Small intestine (tissue), 7 donors: ENCODE measurements at regions not wholly inside any gene's neighbourhood (a gene's known extent, or its start where the extent isn't known, plus 50 kb on each side); places are given as distances from the start of the nearest gene placed in this dataset.

Source experiments
- DNase-seq, 2 donors: peaks; one replicate each; pipeline versions ENCODE4 v3.0.0 to v3.0.0-alpha.2; 2013
- FAIRE-seq: peaks from 2 replicates; lab custom pipeline; 2012; peaks lifted over from hg19 to GRCh38; lab: Jason Lieb, UNC
- H3K27ac ChIP-seq, 3 donors: one replicate each; pipeline ENCODE4 v1.5.1; 2013; ENCODE audit warnings: low read length in 2 of 3, mild to moderate bottlenecking in 2 of 3, control low read depth in 1 of 3, inconsistent platforms in 1 of 3, low read depth in 1 of 3, moderate library complexity in 1 of 3
- H3K27me3 ChIP-seq, 3 donors: one replicate each; pipeline ENCODE4 v1.6.1; 2013; ENCODE audit warnings: low read length in 3 of 3, inconsistent platforms in 1 of 3; ENCODE audit not compliant: control insufficient read depth in 3 of 3, insufficient read depth in 3 of 3
- H3K36me3 ChIP-seq, 3 donors: one replicate each; pipeline ENCODE4 v1.6.1; 2013; ENCODE audit warnings: low read length in 3 of 3, inconsistent platforms in 1 of 3, low read depth in 1 of 3, mild to moderate bottlenecking in 1 of 3, moderate library complexity in 1 of 3; ENCODE audit not compliant: control insufficient read depth in 3 of 3, insufficient read depth in 2 of 3
- H3K4me1 ChIP-seq, 3 donors: one replicate each; pipeline ENCODE4 v1.6.1; 2013; ENCODE audit warnings: low read length in 2 of 3, inconsistent platforms in 1 of 3, low read depth in 1 of 3, mild to moderate bottlenecking in 1 of 3, moderate library complexity in 1 of 3; ENCODE audit not compliant: control insufficient read depth in 3 of 3, insufficient read depth in 2 of 3
- H3K4me3 ChIP-seq, 3 donors: one replicate each; pipeline ENCODE4 v1.5.1; 2013; ENCODE audit warnings: low read length in 3 of 3, control low read depth in 1 of 3, inconsistent platforms in 1 of 3, low read depth in 1 of 3, mild to moderate bottlenecking in 1 of 3, moderate library complexity in 1 of 3
- H3K9me3 ChIP-seq, 2 donors: one replicate each; pipeline ENCODE4 v1.6.1; 2013; ENCODE audit warnings: low read depth in 1 of 2, low read length in 1 of 2; ENCODE audit not compliant: control insufficient read depth in 2 of 2, insufficient read depth in 1 of 2
- WGBS, 3 donors: extraction: QIAGEN DNeasy Blood & Tissue Kit; methylation state at CpG; one replicate each; pipeline ENCODE4 v1.1.7; 2013; 5-methylcytosine and 5-hydroxymethylcytosine counted together
- donor health status: healthy with polysubstance abuse.
- donor health status: control.
- donor health status: control.
- donor health status: Bipolar disorder and iron deficiency.
- donor health status: healthy.

DNA sequence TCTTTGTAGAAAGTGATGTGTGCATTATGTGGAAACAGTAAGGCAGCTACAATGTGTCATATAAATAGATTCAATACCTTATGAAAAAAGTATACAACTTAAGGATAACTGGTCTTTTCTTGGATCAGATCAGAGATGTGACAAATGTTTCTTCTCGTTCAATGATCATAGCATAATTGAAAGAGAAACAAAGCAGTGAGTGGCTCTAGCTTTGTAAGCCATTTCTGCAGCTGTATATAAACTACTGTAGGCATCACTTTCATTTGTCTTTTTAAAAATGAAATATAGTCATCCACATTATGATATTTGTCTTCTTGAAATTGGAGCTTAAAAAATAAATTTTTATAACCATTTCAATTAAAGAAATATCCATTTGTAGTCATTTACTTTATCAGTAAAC lies 63.8 kb upstream of the LMO3 start:
- Histone ChIP-seq H3K36me3 (no peaks in the 10 kb centered on the region), H3K9me3 (no peaks in the 10 kb centered on the region), H3K27me3 (no peaks in the 10 kb centered on the region), H3K4me1 (no peaks in the 10 kb centered on the region), H3K4me3 (no peak overlapping the region), H3K27ac (no peak overlapping the region)
- WGBS, 3 donors = 44 to 62% (median 53%) methylated on average over 1 of the region's 1 CpG
- DNase-seq (no peak), FAIRE-seq (peak; percentile 55)

DNA sequence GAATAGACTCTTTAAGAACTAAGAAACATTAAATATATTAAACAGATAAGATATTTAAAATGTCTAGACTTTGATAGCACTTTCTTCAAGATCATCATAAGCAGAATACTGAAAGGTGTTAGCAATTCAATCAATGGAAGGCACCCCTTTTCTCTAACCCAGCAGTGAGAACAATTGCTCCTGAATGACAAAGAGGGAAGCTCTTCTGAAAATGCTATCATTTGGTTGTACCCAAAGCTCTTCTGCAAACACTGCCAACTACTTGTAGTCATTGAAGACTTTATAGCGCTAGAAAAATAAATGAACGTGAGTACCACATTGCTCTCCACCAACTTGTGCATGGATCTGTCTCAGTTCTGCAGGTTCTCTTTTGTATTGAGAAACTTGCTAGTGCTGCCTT lies 62.2 kb upstream of the LMO3 start:
- no peak overlapping the region for H3K4me3 ChIP-seq
- WGBS, 3 donors = 63 to 68% (median 65%) methylated on average over 2 of the region's 2 CpGs
- no peaks in the 10 kb centered on the region for H3K4me1 ChIP-seq
- no peak overlapping the region for H3K27ac ChIP-seq
- H3K36me3 ChIP-seq = no peaks in the 10 kb centered on the region
- no peaks in the 10 kb centered on the region for H3K9me3 ChIP-seq
- DNase-seq (no peak), FAIRE-seq (no peak)
- H3K27me3 ChIP-seq = no peaks in the 10 kb centered on the region

DNA sequence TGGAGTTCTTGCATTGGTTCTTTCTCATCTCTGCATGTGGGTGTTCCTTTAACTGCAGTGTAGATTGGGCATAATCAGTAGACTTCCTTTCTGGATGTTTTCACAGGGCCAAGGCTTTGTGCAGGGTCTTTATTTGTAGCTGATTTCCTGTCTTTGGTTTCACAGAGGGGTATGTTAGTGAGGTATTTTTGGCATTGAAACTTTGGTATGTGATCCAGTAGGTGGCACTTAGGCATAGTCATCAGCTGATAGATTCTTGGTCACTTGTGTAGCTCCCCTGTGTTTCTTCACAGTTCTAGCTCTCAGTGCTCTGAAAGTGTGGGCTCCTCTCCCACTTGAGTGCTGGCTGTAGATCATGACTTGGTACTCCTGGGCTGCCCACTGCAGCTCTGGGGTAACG lies 52.7 kb upstream of the LMO3 start:
- H3K36me3 ChIP-seq = no peaks in the 10 kb centered on the region
- DNase-seq (no peak), FAIRE-seq (no peak)
- WGBS, 3 donors = 60 to 73% (median 70%) methylated on average over 1 of the region's 1 CpG
- no peak overlapping the region for H3K27ac ChIP-seq
- no peak overlapping the region for H3K4me3 ChIP-seq
- no peaks in the 10 kb centered on the region for H3K4me1 ChIP-seq
- no peaks in the 10 kb centered on the region for H3K9me3 ChIP-seq
- no peaks in the 10 kb centered on the region for H3K27me3 ChIP-seq
